IMR-90 (cell line): ENCODE measurements at regions not wholly inside any gene's neighbourhood (a gene's known extent, or its start where the extent isn't known, plus 50 kb on each side); places are given as distances from the start of the nearest gene placed in this dataset.
A peak's percentile ranks its signal among the peaks of the same experiment; 100 is the strongest.

Experiments
- ATAC-seq: fragments of 200-7000 bp; cut with Tn5 transposase; 2 replicates; pipeline ENCODE4 v1.9.1; 2020; ENCODE audit warnings: low read depth, mild to moderate bottlenecking, moderate library complexity
- BruUV-seq: library from RNA; stranded (reverse); fragments of 400-500 nt; replicated peaks from 2 replicates; lab custom pipeline; 2021; lab: Mats Ljungman, UMichigan
- CTCF ChIA-PET: fragments of 300-600 bp; formaldehyde crosslinking; extraction: SDS; loops from one replicate; lab custom pipeline; 2021; ENCODE audit warnings: antibody characterized with exemption; lab: Yijun Ruan, JAX
- POLR2A ChIA-PET: fragments of 300-600 bp; sonication (Branson Sonifier 250); formaldehyde crosslinking; loops from one replicate; lab custom pipeline; 2022; ENCODE audit warnings: antibody characterized with exemption; ENCODE audit not compliant: unreplicated experiment; lab: Charles Lee
- DNase-seq: peaks from one replicate; pipeline ENCODE4 v3.0.0; 2013
- H2AFZ ChIP-seq: replicated peaks from 2 replicates; pipeline ENCODE3; 2013; ENCODE audit warnings: low read length, mild to moderate bottlenecking; ENCODE audit not compliant: poor library complexity
- H2AK5ac ChIP-seq: 2 replicates; pipeline ENCODE4 v1.6.1; 2013; ENCODE audit warnings: low read depth, low read length, inconsistent platforms
- H2AK9ac ChIP-seq: replicated peaks from 2 replicates; pipeline ENCODE3; 2013; ENCODE audit warnings: mild to moderate bottlenecking, low read depth, low read length, moderate library complexity; ENCODE audit not compliant: poor library complexity
- H2BK120ac ChIP-seq: 2 replicates; pipeline ENCODE4 v1.6.1; 2013; ENCODE audit warnings: low read depth, low read length, inconsistent platforms
- H2BK15ac ChIP-seq: 3 replicates; pipeline ENCODE4 v1.6.1; 2013; ENCODE audit warnings: low read depth, low read length, inconsistent platforms
- H2BK20ac ChIP-seq: 2 replicates; pipeline ENCODE4 v1.6.1; 2013; ENCODE audit warnings: low read depth, mild to moderate bottlenecking, inconsistent platforms, low read length, moderate library complexity
- H2BK5ac ChIP-seq: 2 replicates; pipeline ENCODE4 v1.6.1; 2013; ENCODE audit warnings: mild to moderate bottlenecking, low read depth, low read length, inconsistent platforms; ENCODE audit not compliant: poor library complexity, severe bottlenecking
- H3K14ac ChIP-seq: replicated peaks from 2 replicates; pipeline ENCODE4 v1.6.1; 2013; ENCODE audit warnings: low read depth, low read length, inconsistent platforms
- H3K18ac ChIP-seq: 2 replicates; pipeline ENCODE4 v1.6.1; 2013; ENCODE audit warnings: low read depth, low read length, control low read depth
- H3K23ac ChIP-seq: 2 replicates; pipeline ENCODE4 v1.6.1; 2013; ENCODE audit warnings: low read depth, low read length, inconsistent platforms
- H3K27ac ChIP-seq: 2 replicates; pipeline ENCODE4 v1.5.1; 2013; ENCODE audit warnings: mild to moderate bottlenecking, control low read depth, low read length; ENCODE audit not compliant: insufficient read depth
- H3K27me3 ChIP-seq: 2 replicates; pipeline ENCODE4 v1.6.1; 2013; ENCODE audit warnings: low read length; ENCODE audit not compliant: control insufficient read depth, insufficient read depth
- H3K36me3 ChIP-seq: 2 replicates; pipeline ENCODE4 v1.6.1; 2013; ENCODE audit warnings: low read length, mixed read lengths; ENCODE audit not compliant: control insufficient read depth, insufficient read depth
- H3K4ac ChIP-seq: 2 replicates; pipeline ENCODE4 v1.6.1; 2013; ENCODE audit warnings: low read depth, low read length, inconsistent platforms
- H3K4me1 ChIP-seq: 2 replicates; pipeline ENCODE4 v1.6.1; 2013; ENCODE audit warnings: low read length, mixed read lengths; ENCODE audit not compliant: control insufficient read depth, insufficient read depth
- H3K4me2 ChIP-seq: 2 replicates; pipeline ENCODE4 v1.6.1; 2013; ENCODE audit warnings: low read depth, mild to moderate bottlenecking, control low read depth, low read length, moderate library complexity
- H3K4me3 ChIP-seq: 2 replicates; pipeline ENCODE4 v1.5.1; 2013; ENCODE audit warnings: low read depth, mild to moderate bottlenecking, control low read depth, low read length, moderate library complexity; ENCODE audit not compliant: insufficient read depth
- H3K56ac ChIP-seq: 2 replicates; pipeline ENCODE4 v1.6.1; 2013; ENCODE audit warnings: low read length, inconsistent platforms; ENCODE audit not compliant: insufficient read depth; ENCODE audit errors: extremely low read depth
- H3K79me1 ChIP-seq, 2 experiments: 2 replicates each; pipeline ENCODE4 v1.6.1; 2013; ENCODE audit warnings: low read length in 2 of 2, inconsistent platforms in 1 of 2, low read depth in 1 of 2
- H3K9ac ChIP-seq: 2 replicates; pipeline ENCODE4 v1.6.1; 2013; ENCODE audit warnings: low read depth, low read length, control low read depth
- H3K9me1 ChIP-seq: 2 replicates; pipeline ENCODE4 v1.6.1; 2013; ENCODE audit warnings: low read length, inconsistent platforms; ENCODE audit not compliant: insufficient read depth
- H3K9me3 ChIP-seq: 2 replicates; pipeline ENCODE4 v1.6.1; 2013; ENCODE audit warnings: low read length; ENCODE audit not compliant: control insufficient read depth, insufficient read depth
- H4K20me1 ChIP-seq: 2 replicates; pipeline ENCODE4 v1.6.1; 2013; ENCODE audit warnings: low read length, inconsistent platforms; ENCODE audit not compliant: insufficient read depth
- H4K5ac ChIP-seq: 2 replicates; pipeline ENCODE4 v1.6.1; 2013; ENCODE audit warnings: mild to moderate bottlenecking, low read depth, low read length, control low read depth
- H4K8ac ChIP-seq, 2 experiments: 2 replicates each; pipeline ENCODE4 v1.6.1; 2013; ENCODE audit warnings: low read depth in 2 of 2, low read length in 2 of 2, control low read depth in 1 of 2, inconsistent platforms in 1 of 2
- H4K91ac ChIP-seq: 2 replicates; pipeline ENCODE4 v1.6.1; 2013; ENCODE audit warnings: low read depth, low read length, inconsistent platforms; ENCODE audit not compliant: insufficient read depth
- BHLHE40 ChIP-seq: fragments of 150-350 bp; IDR thresholded peaks from 2 replicates; pipeline ENCODE4 v1.6.1; 2016; ENCODE audit warnings: mild to moderate bottlenecking, low read depth, low read length
- FOS ChIP-seq: fragments of 150-350 bp; IDR thresholded peaks from 2 replicates; pipeline ENCODE4 v1.6.1; 2016; ENCODE audit warnings: low read depth, low read length
- RAD21 ChIP-seq: IDR thresholded peaks from 2 replicates; pipeline ENCODE4 v1.6.1; 2012; ENCODE audit warnings: low read length, improper control_type of control experiment
- RFX5 ChIP-seq: IDR thresholded peaks from 2 replicates; pipeline ENCODE4 v1.8.0; 2012; ENCODE audit warnings: low read depth, mild to moderate bottlenecking, low read length, moderate library complexity
- SMC3 ChIP-seq: fragments of 150-350 bp; IDR thresholded peaks from 2 replicates; pipeline ENCODE4 v1.6.1; 2016; ENCODE audit warnings: low read depth, mild to moderate bottlenecking, antibody characterized with exemption, low read length, moderate library complexity
- WGBS, 2 experiments: methylation state at CpG; one replicate each; pipeline versions ENCODE4 v1.1.5 to v1.1.7; 2013; ENCODE audit warnings: missing lambda C conversion rate in 2 of 2; ENCODE audit not compliant: insufficient read length in 1 of 2; ENCODE audit errors: extremely low coverage in 2 of 2; 5-methylcytosine and 5-hydroxymethylcytosine counted together
- dilution Hi-C: fragments of 300-500 bp; cut with HindIII; formaldehyde crosslinking; loops from one replicate; pipeline ENCODE4 v1.14.3; 2018; ENCODE audit warnings: low sequenced_read_pairs; ENCODE audit not compliant: unreplicated experiment
- in situ Hi-C: fragments of 300-500 bp; cut with MboI; formaldehyde crosslinking; loops from 3 replicates; pipeline ENCODE4 v1.14.3; 2019; ENCODE audit warnings: low sequenced_read_pairs, inconsistent platforms, mixed read lengths
- intact Hi-C: fragments of 100-400 bp; cut with micrococcal nuclease; formaldehyde crosslinking; loops from 2 replicates; pipeline ENCODE4 v1.10.0; 2022

- H2BK20ac ChIP-seq = no peak overlapping the region
- peaks cover 6% of the 10 kb centered on the region; the same call in 1 of the 2 replicates for H3K9me1 ChIP-seq
- H4K5ac ChIP-seq = no peak overlapping the region
- H2AK5ac ChIP-seq = no peak overlapping the region
- no peak overlapping the region for H2BK120ac ChIP-seq
- H3K36me3 ChIP-seq = no peaks in the 10 kb centered on the region
- H3K18ac ChIP-seq = no peak overlapping the region
- TF ChIP-seq BHLHE40 (no peak), FOS (peak; percentile 55), RFX5 (no peak), RAD21 (no peak), SMC3 (no peak)
- no peak overlapping the region for H4K91ac ChIP-seq
- H3K79me1 ChIP-seq = no peaks in the 10 kb centered on the region
- H3K27ac ChIP-seq = no peak overlapping the region
- no TSS peak for BruUV-seq
- intact Hi-C loops (no loop called here), in situ Hi-C loops (no loop called here), dilution Hi-C loops (no loop called here)
- no peak overlapping the region for H3K14ac ChIP-seq
- H2BK15ac ChIP-seq = no peak overlapping the region
- H3K23ac ChIP-seq = no peak overlapping the region
- H3K9ac ChIP-seq = no peak overlapping the region
- H2AFZ ChIP-seq = no peak overlapping the region
- ATAC-seq (peak; percentile 51; the same call in 1 of the 2 replicates), DNase-seq (peak; percentile 57)
- no peaks in the 10 kb centered on the region for H3K9me3 ChIP-seq
- no CpG with 5 or more reads among the region's 1 CpG for WGBS, 2 experiments
- H3K4me2 ChIP-seq = no peak overlapping the region
- H2AK9ac ChIP-seq = no peak overlapping the region
- no peak overlapping the region for H4K8ac ChIP-seq
- no peak overlapping the region for H2BK5ac ChIP-seq
- peaks cover 9% of the 10 kb centered on the region for H3K4me1 ChIP-seq
- no peak overlapping the region for H3K56ac ChIP-seq
- POLR2A ChIA-PET = no interaction called here
- no peak overlapping the region for H3K4me3 ChIP-seq
- H3K27me3 ChIP-seq = no peaks in the 10 kb centered on the region
- CTCF ChIA-PET = interaction anchor here (0.5 kb wide), 1 partner anchor 54 kb away, joined by 4 read pairs; no protein-coding TSS in a partner anchor
- no peak overlapping the region for H3K4ac ChIP-seq
- no peaks in the 10 kb centered on the region for H4K20me1 ChIP-seq
These were observed 1957.7 kb upstream of the CELF4 start for GRCh38 chr18:39523281-39523680.
